ENCODE measurements at regions not wholly inside any gene's neighbourhood (a gene's known extent, or its start where the extent isn't known, plus 50 kb on each side); places are given as distances from the start of the nearest gene placed in this dataset.
A peak's percentile ranks its signal among the peaks of the same experiment; 100 is the strongest.
"Not testable (repeated sequence)": the region's sequence is repeated elsewhere in the genome, so short reads cannot be mapped to it uniquely, and the experiment has no call there.

DNA sequence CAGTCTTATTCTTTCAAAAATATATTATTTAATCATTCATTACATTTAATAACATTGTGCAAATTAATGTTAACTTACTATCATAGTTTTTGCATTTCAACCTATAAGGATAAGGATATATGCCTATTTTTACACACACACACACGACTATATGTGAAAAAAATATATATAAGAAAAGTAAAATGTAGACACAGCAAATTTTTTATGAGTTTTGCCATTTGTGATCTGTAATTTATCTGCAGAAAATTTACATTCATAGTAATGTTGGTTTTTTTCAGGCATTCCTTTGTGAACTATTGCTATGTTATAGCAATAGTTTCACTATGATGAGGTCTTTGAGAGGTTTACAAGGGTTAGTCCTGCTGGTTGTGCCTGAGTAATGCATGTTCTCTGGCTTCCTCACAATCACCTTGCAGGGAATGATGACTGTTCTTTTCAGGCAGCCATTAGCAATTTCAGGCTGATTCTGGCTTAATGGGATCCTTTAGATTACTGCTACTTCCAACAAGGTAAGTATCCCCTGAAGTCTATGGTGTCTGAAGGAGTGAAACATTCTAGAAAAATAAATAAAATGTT is 183.7 kb upstream of the CDK1 start:
- DNase-seq (ENCODE audit: low read depth) = no peak
- TF ChIP-seq, protein P1, sequence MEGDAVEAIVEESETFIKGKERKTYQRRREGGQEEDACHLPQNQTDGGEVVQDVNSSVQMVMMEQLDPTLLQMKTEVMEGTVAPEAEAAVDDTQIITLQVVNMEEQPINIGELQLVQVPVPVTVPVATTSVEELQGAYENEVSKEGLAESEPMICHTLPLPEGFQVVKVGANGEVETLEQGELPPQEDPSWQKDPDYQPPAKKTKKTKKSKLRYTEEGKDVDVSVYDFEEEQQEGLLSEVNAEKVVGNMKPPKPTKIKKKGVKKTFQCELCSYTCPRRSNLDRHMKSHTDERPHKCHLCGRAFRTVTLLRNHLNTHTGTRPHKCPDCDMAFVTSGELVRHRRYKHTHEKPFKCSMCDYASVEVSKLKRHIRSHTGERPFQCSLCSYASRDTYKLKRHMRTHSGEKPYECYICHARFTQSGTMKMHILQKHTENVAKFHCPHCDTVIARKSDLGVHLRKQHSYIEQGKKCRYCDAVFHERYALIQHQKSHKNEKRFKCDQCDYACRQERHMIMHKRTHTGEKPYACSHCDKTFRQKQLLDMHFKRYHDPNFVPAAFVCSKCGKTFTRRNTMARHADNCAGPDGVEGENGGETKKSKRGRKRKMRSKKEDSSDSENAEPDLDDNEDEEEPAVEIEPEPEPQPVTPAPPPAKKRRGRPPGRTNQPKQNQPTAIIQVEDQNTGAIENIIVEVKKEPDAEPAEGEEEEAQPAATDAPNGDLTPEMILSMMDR (conservative IDR thresholded peaks at IDR 0.05; ENCODE audit: low read length) = 0 out of 2 replicates have a peak, but pooled peaks have one; percentile 9
- H3K4me3 ChIP-seq (ENCODE audit: low read length) = no peak overlapping the region

DNA sequence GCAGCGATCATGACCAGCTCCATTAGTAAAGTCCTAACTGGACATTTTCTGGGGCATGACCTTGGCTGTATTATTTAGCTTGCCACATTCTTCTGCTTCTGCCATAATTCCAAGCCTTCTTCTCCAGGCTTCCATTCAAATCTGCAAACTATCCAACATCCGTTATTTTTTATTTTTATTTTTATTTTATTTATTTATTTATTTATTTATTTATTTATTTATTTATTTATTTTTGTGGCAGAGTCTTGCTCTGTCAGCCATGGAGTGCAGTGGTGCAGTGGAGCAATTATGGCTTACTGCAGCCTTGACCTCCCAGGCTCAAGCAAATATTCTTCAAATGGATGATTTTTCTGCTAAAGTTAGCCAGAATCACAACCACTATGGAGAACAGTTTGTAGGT is 187.2 kb upstream of the CDK1 start:
- no peak for DNase-seq (ENCODE audit: low read depth)
- TF ChIP-seq, protein P1 (conservative IDR thresholded peaks at IDR 0.05; ENCODE audit: low read length) = no peak

DNA sequence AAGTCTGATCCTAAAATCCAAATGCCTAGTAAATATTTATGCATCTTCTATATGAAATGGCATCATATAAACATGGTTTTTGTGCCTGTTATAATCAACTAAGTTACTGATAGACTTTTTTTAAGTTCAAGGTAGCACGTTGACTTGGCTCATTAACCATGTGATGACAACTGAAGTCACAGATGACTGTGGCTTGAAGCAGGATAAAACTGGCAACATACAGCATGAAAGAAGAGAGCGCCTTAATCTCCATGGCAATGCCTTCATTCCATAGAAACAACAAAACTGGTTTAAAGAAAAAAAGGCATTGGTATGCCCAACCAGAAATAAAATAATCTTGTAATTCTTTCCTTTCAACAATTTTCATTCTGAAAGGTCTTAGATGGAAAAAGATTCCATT is 188.9 kb upstream of the CDK1 start:
- DNase-seq (ENCODE audit: low read depth) = no peak
- TF ChIP-seq, protein P1 (conservative IDR thresholded peaks at IDR 0.05; ENCODE audit: low read length) = no peak
- H3K4me3 ChIP-seq (ENCODE audit: low read length) = no peak overlapping the region

More for the DNA sequence above, 187.2 kb upstream of the CDK1 start:
- no peak overlapping the region for H3K4me3 ChIP-seq (ENCODE audit: low read length)

DNA sequence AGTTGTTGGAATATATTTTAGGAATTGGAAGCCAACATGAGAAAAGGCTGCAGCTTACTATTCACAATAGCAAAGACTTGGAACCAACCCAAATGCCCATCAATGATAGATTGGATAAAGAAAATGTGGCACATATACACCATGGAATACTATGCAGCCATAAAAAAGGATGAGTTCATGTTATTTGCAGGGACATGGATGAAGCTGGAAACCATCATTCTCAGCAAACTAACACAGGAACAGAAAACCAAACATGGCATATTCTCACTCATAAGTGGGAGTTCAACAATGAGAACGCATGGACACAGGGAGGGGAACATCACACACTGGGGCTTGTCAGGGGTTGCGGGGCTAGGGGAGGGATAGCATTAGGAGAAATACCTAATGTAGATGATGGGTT is 192.1 kb upstream of the ANK3 start:
- not testable (repeated sequence) for H3K4me3 ChIP-seq (ENCODE audit: low read length); DNase-seq (ENCODE audit: low read depth)

DNA sequence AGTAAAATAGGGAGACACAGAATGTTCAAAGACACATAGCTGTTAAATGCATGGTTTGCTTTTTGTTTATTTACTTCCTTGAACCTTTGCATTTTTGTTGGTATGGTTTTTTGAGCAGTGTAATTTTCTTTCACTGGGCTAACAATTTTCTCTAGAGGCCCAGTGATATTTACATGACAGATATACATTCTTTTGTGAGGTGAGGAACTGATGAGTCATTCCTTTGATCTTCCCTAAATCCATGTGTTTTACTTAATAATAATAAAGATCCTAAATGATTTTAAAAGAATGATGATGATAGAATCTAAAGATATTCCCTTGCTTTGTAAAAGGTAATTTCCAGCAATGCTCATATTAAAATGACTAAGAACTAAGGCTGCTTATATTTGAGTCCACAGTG is 188.5 kb upstream of the ANK3 start:
- H3K4me3 ChIP-seq (ENCODE audit: low read length) = no peak overlapping the region
- DNase-seq (ENCODE audit: low read depth) = no peak
- TF ChIP-seq, protein P1 (conservative IDR thresholded peaks at IDR 0.05; ENCODE audit: low read length) = no peak

DNA sequence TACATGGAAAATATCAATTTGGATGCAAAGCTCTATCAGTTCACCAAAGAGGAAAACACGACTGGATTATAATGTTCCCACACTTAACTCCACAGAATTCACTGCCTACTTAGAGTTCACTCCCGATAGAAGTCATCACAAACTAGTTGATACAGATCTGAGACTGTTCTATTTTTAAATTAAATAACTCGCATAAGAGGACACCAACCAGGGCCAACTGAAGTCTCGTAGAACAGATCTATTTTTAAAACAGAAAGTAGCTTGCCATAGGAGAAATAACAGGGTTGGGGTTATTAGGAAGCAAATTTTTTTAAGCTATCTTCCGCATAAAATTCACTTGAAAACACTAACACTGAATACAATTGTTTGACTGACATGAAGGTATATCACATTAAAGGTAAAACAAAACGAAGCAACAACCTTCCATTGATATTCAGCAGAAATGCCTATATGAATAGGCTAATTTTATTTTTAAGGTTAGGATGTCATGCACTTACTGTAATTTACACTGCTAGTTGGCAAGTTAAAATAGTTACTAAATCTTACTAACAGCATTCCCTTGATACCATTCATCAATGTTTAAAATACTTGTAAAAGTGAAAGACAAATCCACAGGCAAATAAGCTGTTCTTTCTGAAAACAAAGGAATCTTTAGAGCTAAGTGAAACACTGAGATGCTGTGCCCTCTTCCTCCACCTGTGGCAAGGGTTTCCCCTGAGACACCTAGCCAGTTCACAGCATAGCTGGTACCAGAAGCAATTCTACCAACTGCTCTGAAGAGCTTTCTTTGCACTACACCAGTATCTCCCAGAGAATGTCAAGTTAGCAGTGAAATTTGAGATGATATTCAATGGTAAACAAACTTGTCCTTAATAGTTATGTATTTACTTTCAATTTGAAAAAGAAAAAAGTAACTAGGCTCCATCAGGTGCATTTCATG is 186.7 kb upstream of the ANK3 start:
- DNase-seq (ENCODE audit: low read depth) = no peak
- TF ChIP-seq, protein P1 (conservative IDR thresholded peaks at IDR 0.05; ENCODE audit: low read length) = no peak
- no peak overlapping the region for H3K4me3 ChIP-seq (ENCODE audit: low read length)

DNA sequence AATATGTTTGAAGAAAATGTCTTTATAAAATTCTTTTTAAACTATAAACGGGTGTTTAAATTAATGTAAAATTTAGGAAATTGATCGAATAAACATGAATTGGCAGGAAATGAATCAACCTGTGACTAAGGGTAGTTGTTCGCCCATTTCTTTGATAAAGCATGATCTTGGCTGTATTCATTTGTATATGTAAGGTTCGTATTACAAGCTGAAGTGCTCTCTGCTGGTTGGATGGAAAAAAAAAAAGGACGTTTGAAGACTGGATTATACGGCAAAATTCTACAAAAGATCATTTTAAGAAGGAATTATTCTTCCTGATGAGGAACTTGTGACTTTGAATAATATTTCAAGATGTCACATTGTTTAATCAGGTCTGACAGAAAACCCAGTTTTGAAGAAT is 185.4 kb upstream of the ANK3 start:
- TF ChIP-seq, protein P1 (conservative IDR thresholded peaks at IDR 0.05; ENCODE audit: low read length) = no peak
- no peak for DNase-seq (ENCODE audit: low read depth)

More for the DNA sequence above, 185.4 kb upstream of the ANK3 start:
- no peak overlapping the region for H3K4me3 ChIP-seq (ENCODE audit: low read length)

All from AG10803 (cell line).